Type B pancreatic cell (in vitro differentiated cells): ENCODE measurements at regions not wholly inside any gene's neighbourhood (a gene's known extent, or its start where the extent isn't known, plus 50 kb on each side); places are given as distances from the start of the nearest gene placed in this dataset.

Source experiments
- DNase-seq: peaks from one replicate; pipeline ENCODE4 v3.0.0; 2021; ENCODE audit warnings: mixed read lengths; ENCODE audit not compliant: unreplicated experiment; ENCODE audit errors: extremely low spot score
- H3K27ac Mint-ChIP-seq: 2 replicates; pipeline ENCODE4 v1.8.0; 2021; ENCODE audit warnings: mild to moderate bottlenecking, mixed read lengths
- H3K27me3 Mint-ChIP-seq: 2 replicates; pipeline ENCODE4 v1.8.0; 2021; ENCODE audit warnings: mixed read lengths
- H3K36me3 Mint-ChIP-seq: 2 replicates; pipeline ENCODE4 v1.8.0; 2021; ENCODE audit warnings: mixed read lengths
- H3K4me1 Mint-ChIP-seq: one replicate; pipeline ENCODE4 v1.8.0; 2021; ENCODE audit warnings: mixed read lengths; ENCODE audit not compliant: unreplicated experiment
- H3K4me3 Mint-ChIP-seq: 2 replicates; pipeline ENCODE4 v1.8.0; 2021; ENCODE audit warnings: mild to moderate bottlenecking, mixed read lengths
- H3K9me3 Mint-ChIP-seq: 2 replicates; pipeline ENCODE4 v1.8.0; 2021; ENCODE audit warnings: mixed read lengths
- CTCF ChIP-seq: fragments of 200-600 bp; sonication (generic); conservative IDR thresholded peaks from 2 replicates; pipeline ENCODE4 v1.5.0; 2021; ENCODE audit warnings: antibody characterized with exemption, mild to moderate bottlenecking

DNA sequence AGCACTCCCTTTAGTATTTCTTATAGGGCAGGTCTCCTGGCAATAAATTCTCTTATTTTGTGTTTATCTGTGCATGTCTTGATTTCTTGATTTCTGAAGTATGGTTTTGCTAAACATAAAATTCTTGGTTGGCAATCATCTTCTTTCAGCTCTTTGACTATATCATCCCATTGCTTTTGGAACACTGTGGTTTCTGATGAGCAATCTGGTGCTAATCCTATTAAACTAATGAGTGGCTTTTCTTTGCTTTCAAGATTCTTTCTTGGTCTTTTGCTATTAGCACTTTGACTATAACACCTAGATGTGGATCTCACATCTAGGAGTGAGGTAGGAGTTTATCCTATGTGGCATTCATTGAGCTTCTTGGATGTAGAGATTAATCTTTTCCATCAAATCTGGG is 120.7 kb upstream of the MED13L start:
- no peak for DNase-seq
- no peak overlapping the region for H3K4me3 Mint-ChIP-seq

DNA sequence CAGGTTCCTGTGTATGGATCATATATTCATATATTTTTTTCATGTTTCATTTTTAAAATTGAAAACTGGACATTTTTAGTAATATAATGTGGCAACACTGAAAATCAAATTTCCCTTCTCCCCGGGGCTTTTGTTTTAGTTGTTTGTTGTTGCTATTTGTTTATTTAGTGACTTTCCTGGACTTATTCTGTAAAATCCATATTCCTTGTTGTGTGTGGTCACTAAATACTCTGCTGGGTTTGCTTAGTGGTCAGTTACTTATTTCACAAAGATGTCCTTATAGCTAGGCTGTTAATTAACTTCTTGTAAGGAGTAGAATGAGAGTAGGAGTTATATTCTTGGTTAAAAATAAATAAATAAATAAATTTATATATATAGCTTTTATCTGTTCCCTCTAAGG is 121.6 kb upstream of the MED13L start:
- Mint-ChIP-seq H3K4me1 (peaks cover 12% of the 10 kb centered on the region), H3K27me3 (no peaks in the 10 kb centered on the region), H3K9me3 (peaks cover 22% of the 10 kb centered on the region), H3K4me3 (no peak overlapping the region), H3K27ac (no peak overlapping the region), H3K36me3 (no peaks in the 10 kb centered on the region)
- no peak for DNase-seq
- no peak for TF ChIP-seq CTCF

More for the DNA sequence above, 120.7 kb upstream of the MED13L start:
- H3K9me3 Mint-ChIP-seq, result peaks cover 22% of the 10 kb centered on the region
- H3K4me1 Mint-ChIP-seq, result peaks cover 12% of the 10 kb centered on the region
- no peak overlapping the region for H3K27ac Mint-ChIP-seq
- TF ChIP-seq CTCF, result no peak
- no peaks in the 10 kb centered on the region for H3K27me3 Mint-ChIP-seq
- H3K36me3 Mint-ChIP-seq, result no peaks in the 10 kb centered on the region

- Mint-ChIP-seq H3K4me1 (peaks cover 16% of the 10 kb centered on the region), H3K4me3 (no peak overlapping the region), H3K27me3 (no peaks in the 10 kb centered on the region), H3K27ac (no peak overlapping the region), H3K36me3 (no peaks in the 10 kb centered on the region), H3K9me3 (peaks cover 22% of the 10 kb centered on the region)
- no peak for TF ChIP-seq CTCF
- no peak for DNase-seq
Observed at GRCh38 chr12:116400636-116401372, 123.3 kb upstream of the MED13L start.

DNA sequence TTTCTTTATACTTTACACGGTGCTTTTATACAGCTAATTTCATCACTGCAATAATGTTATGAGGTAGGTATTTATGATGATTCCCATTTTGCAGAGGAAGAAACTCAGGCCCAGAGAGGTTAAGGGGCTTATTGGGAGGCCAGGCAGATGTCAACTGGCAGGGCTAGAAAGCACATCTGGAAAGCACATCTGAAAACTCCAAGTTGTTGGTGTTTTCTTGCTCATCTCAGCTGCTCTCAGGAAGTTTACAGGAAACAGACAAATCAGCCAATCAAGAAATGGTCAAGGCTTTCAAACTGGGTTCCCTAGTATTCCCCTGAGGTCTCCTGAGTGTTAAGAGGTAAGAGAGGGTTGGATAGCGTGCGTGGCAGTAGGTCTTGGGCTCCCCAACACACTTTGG is 124.1 kb upstream of the MED13L start:
- H3K9me3 Mint-ChIP-seq, result peaks cover 22% of the 10 kb centered on the region
- H3K27ac Mint-ChIP-seq, result peak overlapping the region; percentile 20
- no peaks in the 10 kb centered on the region for H3K36me3 Mint-ChIP-seq
- H3K4me3 Mint-ChIP-seq, result no peak overlapping the region
- no peak for DNase-seq
- H3K4me1 Mint-ChIP-seq, result peaks cover 16% of the 10 kb centered on the region
- no peaks in the 10 kb centered on the region for H3K27me3 Mint-ChIP-seq
- no peak for TF ChIP-seq CTCF

- no peaks in the 10 kb centered on the region for H3K27me3 Mint-ChIP-seq
- peaks cover 22% of the 10 kb centered on the region for H3K9me3 Mint-ChIP-seq
- peaks cover 16% of the 10 kb centered on the region for H3K4me1 Mint-ChIP-seq
- peak overlapping the region; percentile 20 for H3K27ac Mint-ChIP-seq
- DNase-seq, result no peak
- H3K36me3 Mint-ChIP-seq, result no peaks in the 10 kb centered on the region
- TF ChIP-seq CTCF, result no peak
- peak overlapping the region; percentile 24 for H3K4me3 Mint-ChIP-seq
Observed at GRCh38 chr12:116402163-116402939, 124.9 kb upstream of the MED13L start.
